Natural killer cell (primary cell): ENCODE measurements at regions not wholly inside any gene's neighbourhood (a gene's known extent, or its start where the extent isn't known, plus 50 kb on each side); places are given as distances from the start of the nearest gene placed in this dataset.

ENCODE experiments used
- ATAC-seq, 3 donors: fragments of 150-1000 bp in 2 of 3; fragments of 200-7000 bp in 1 of 3; cut with Tn5 transposase; 1 replicate in 1 of 3; 2 replicates in 2 of 3; pipeline ENCODE4 v1.10.0; 2021; ENCODE audit warnings: mild to moderate bottlenecking in 2 of 3, moderate library complexity in 2 of 3
- DNase-seq, 2 donors: peaks; one replicate each; pipeline versions ENCODE4 v3.0.0 to v3.0.0-alpha.2; 2013 to 2021; ENCODE audit warnings: mixed read lengths in 1 of 2
- H3K27ac ChIP-seq: one replicate; pipeline ENCODE4 v1.5.1; 2013; ENCODE audit warnings: mild to moderate bottlenecking, low read length
- H3K27me3 ChIP-seq: one replicate; pipeline ENCODE4 v1.6.1; 2013; ENCODE audit warnings: low read length; ENCODE audit not compliant: control insufficient read depth, insufficient read depth
- H3K36me3 ChIP-seq: one replicate; pipeline ENCODE4 v1.6.1; 2013; ENCODE audit warnings: low read length; ENCODE audit not compliant: control insufficient read depth, insufficient read depth
- H3K4me1 ChIP-seq: one replicate; pipeline ENCODE4 v1.6.1; 2013; ENCODE audit warnings: low read length; ENCODE audit not compliant: control insufficient read depth, insufficient read depth
- H3K4me3 ChIP-seq: one replicate; pipeline ENCODE4 v1.5.1; 2013; ENCODE audit warnings: low read length
- H3K9me3 ChIP-seq: one replicate; pipeline ENCODE4 v1.6.1; 2013; ENCODE audit warnings: low read length; ENCODE audit not compliant: control insufficient read depth, insufficient read depth
- H3K27ac Mint-ChIP-seq, 2 donors: one replicate each; pipeline ENCODE4 v1.8.0; 2022; ENCODE audit warnings: mild to moderate bottlenecking in 2 of 2, mixed read lengths in 2 of 2, moderate library complexity in 1 of 2
- H3K27me3 Mint-ChIP-seq, 2 donors: one replicate each; pipeline ENCODE4 v1.8.0; 2022; ENCODE audit warnings: low read depth in 2 of 2, mixed read lengths in 2 of 2
- H3K36me3 Mint-ChIP-seq: one replicate; pipeline ENCODE4 v1.8.0; 2022; ENCODE audit warnings: mixed read lengths
- H3K4me1 Mint-ChIP-seq, 2 donors: one replicate each; pipeline ENCODE4 v1.8.0; 2022; ENCODE audit warnings: mixed read lengths in 2 of 2
- H3K4me3 Mint-ChIP-seq: one replicate; pipeline ENCODE4 v1.8.0; 2022; ENCODE audit warnings: mild to moderate bottlenecking, moderate library complexity, mixed read lengths
- H3K9me3 Mint-ChIP-seq, 2 donors: one replicate each; pipeline ENCODE4 v1.8.0; 2022; ENCODE audit warnings: mixed read lengths in 2 of 2
- CTCF ChIP-seq: fragments of 200-600 bp; IDR thresholded peaks from one replicate; pipeline ENCODE4 v1.8.0; 2022; ENCODE audit warnings: antibody characterized with exemption
- WGBS: methylation state at CpG from one replicate; pipeline ENCODE4 v1.1.7; 2013; ENCODE audit warnings: missing lambda C conversion rate; ENCODE audit not compliant: insufficient coverage; 5-methylcytosine and 5-hydroxymethylcytosine counted together
- intact Hi-C: fragments of 100-400 bp; cut with micrococcal nuclease; formaldehyde crosslinking; loops from one replicate; pipeline ENCODE4 v1.14.2; 2022

GRCh38 chr13:83498045-83498444 is 384.2 kb downstream of the SLITRK1 start:
- Mint-ChIP-seq H3K27me3 (no peaks in the 10 kb centered on the region), H3K9me3 (peaks cover 20 to 24% of the 10 kb centered on the region in 2 donors), H3K4me3 (no peak overlapping the region), H3K27ac (no peak overlapping the region), H3K36me3 (peaks cover 12% of the 10 kb centered on the region), H3K4me1 (no peaks in the 10 kb centered on the region)
- Histone ChIP-seq H3K27ac (no peak overlapping the region), H3K9me3 (no peaks in the 10 kb centered on the region), H3K27me3 (no peaks in the 10 kb centered on the region), H3K36me3 (no peaks in the 10 kb centered on the region), H3K4me1 (no peaks in the 10 kb centered on the region), H3K4me3 (no peak overlapping the region)
- no peak for TF ChIP-seq CTCF
- DNase-seq (no peak), ATAC-seq (no peak)
- intact Hi-C loops: no loop called here

- H3K27me3 ChIP-seq: no peaks in the 10 kb centered on the region
- no peaks in the 10 kb centered on the region for H3K9me3 ChIP-seq
- H3K4me1 ChIP-seq: no peaks in the 10 kb centered on the region
- Mint-ChIP-seq H3K27ac (no peak overlapping the region), H3K4me3 (no peak overlapping the region), H3K27me3 (no peaks in the 10 kb centered on the region), H3K4me1 (no peaks in the 10 kb centered on the region), H3K36me3 (peaks cover 6% of the 10 kb centered on the region), H3K9me3 (peaks cover 20 to 22% of the 10 kb centered on the region in 2 donors)
- ATAC-seq (no peak), DNase-seq (no peak)
- no peak overlapping the region for H3K4me3 ChIP-seq
- H3K36me3 ChIP-seq: no peaks in the 10 kb centered on the region
- 98% methylated on average over 4 of the region's 6 CpGs for WGBS
- no peak for TF ChIP-seq CTCF
- intact Hi-C loops: no loop called here
- no peak overlapping the region for H3K27ac ChIP-seq
Measured at GRCh38 chr13:83496501-83496900, 385.8 kb downstream of the SLITRK1 start.

GRCh38 chr13:83485101-83485500 is 397.2 kb downstream of the SLITRK1 start:
- Mint-ChIP-seq H3K4me3 (no peak overlapping the region), H3K27me3 (no peaks in the 10 kb centered on the region), H3K4me1 (no peaks in the 10 kb centered on the region), H3K9me3 (peaks cover 8 to 16% of the 10 kb centered on the region in 2 donors), H3K27ac (no peak overlapping the region), H3K36me3 (no peaks in the 10 kb centered on the region)
- H3K36me3 ChIP-seq: no peaks in the 10 kb centered on the region
- H3K4me1 ChIP-seq: no peaks in the 10 kb centered on the region
- TF ChIP-seq CTCF: no peak
- H3K27me3 ChIP-seq: no peaks in the 10 kb centered on the region
- WGBS: no CpG with 5 or more reads among the region's 1 CpG
- DNase-seq (no peak), ATAC-seq (no peak)
- no peak overlapping the region for H3K4me3 ChIP-seq
- H3K27ac ChIP-seq: no peak overlapping the region
- peaks cover 6% of the 10 kb centered on the region for H3K9me3 ChIP-seq
- intact Hi-C loops: no loop called here

GRCh38 chr13:83471011-83471410 is 411.3 kb downstream of the SLITRK1 start:
- H3K4me1 Mint-ChIP-seq: no peaks in the 10 kb centered on the region
- no peaks in the 10 kb centered on the region for H3K36me3 ChIP-seq
- no peaks in the 10 kb centered on the region for H3K4me1 ChIP-seq
- TF ChIP-seq CTCF: no peak
- DNase-seq (no peak), ATAC-seq (no peak)
- H3K36me3 Mint-ChIP-seq: no peaks in the 10 kb centered on the region
- intact Hi-C loops: no loop called here
- H3K9me3 ChIP-seq: no peaks in the 10 kb centered on the region
- no peak overlapping the region for H3K27ac Mint-ChIP-seq
- WGBS: no CpG with 5 or more reads among the region's 1 CpG
- H3K9me3 Mint-ChIP-seq: peaks cover 15 to 28% of the 10 kb centered on the region in 2 donors
- no peak overlapping the region for H3K4me3 Mint-ChIP-seq
- no peaks in the 10 kb centered on the region for H3K27me3 Mint-ChIP-seq
- H3K27me3 ChIP-seq: no peaks in the 10 kb centered on the region
- no peak overlapping the region for H3K4me3 ChIP-seq
- H3K27ac ChIP-seq: no peak overlapping the region
